ENCODE measurements at regions not wholly inside any gene's neighbourhood (a gene's known extent, or its start where the extent isn't known, plus 50 kb on each side); places are given as distances from the start of the nearest gene placed in this dataset.
"Not testable (repeated sequence)": the region's sequence is repeated elsewhere in the genome, so short reads cannot be mapped to it uniquely, and the experiment has no call there.

- H3K9me3 ChIP-seq (ENCODE audit: control insufficient read depth, low read length): no peaks in the 10 kb centered on the region
- H3K27ac ChIP-seq: no peak overlapping the region
- no peaks in the 10 kb centered on the region for H3K4me1 ChIP-seq
- H3K27me3 ChIP-seq (ENCODE audit: control insufficient read depth, insufficient read depth, low read length): no peaks in the 10 kb centered on the region
- no peak for TF ChIP-seq CTCF (IDR thresholded peaks at IDR 0.05)
- H2AFZ ChIP-seq: peak overlapping the region; percentile 26
- no peaks in the 10 kb centered on the region for H3K36me3 ChIP-seq (ENCODE audit: control insufficient read depth, insufficient read depth, low read length)
- H3K9ac ChIP-seq: no peak overlapping the region
- no peak overlapping the region for H3K4me2 ChIP-seq (ENCODE audit: low read length)
- H3K79me2 ChIP-seq: no peaks in the 10 kb centered on the region
- H3K4me3 ChIP-seq (ENCODE audit: low read depth, low read length): no peak overlapping the region
Measured at GRCh38 chr14:44847526-44848309, 114.0 kb downstream of the KLHL28 start.

- Histone ChIP-seq H3K4me1 (no peaks in the 10 kb centered on the region), H3K27ac (no peak overlapping the region), H3K27me3 (ENCODE audit: control insufficient read depth, insufficient read depth, low read length) (no peaks in the 10 kb centered on the region), H3K36me3 (ENCODE audit: control insufficient read depth, insufficient read depth, low read length) (no peaks in the 10 kb centered on the region), H2AFZ (peak overlapping the region; percentile 16), H3K9me3 (ENCODE audit: control insufficient read depth, low read length) (no peaks in the 10 kb centered on the region), H3K79me2 (no peaks in the 10 kb centered on the region), H3K4me3 (ENCODE audit: low read depth, low read length) (peak overlapping the region; percentile 25), H3K9ac (no peak overlapping the region), H3K4me2 (ENCODE audit: low read length) (peak overlapping the region; percentile 55)
- TF ChIP-seq CTCF (IDR thresholded peaks at IDR 0.05): peak; percentile 69
Measured at GRCh38 chr14:44846232-44846824, 115.4 kb downstream of the KLHL28 start.

GRCh38 chr14:44835928-44836327 lies 125.8 kb downstream of the KLHL28 start:
- not testable (repeated sequence) for H3K9ac ChIP-seq; H2AFZ ChIP-seq; H3K4me1 ChIP-seq; H3K4me2 ChIP-seq (ENCODE audit: low read length); H3K4me3 ChIP-seq (ENCODE audit: low read depth, low read length); H3K79me2 ChIP-seq; H3K27me3 ChIP-seq (ENCODE audit: control insufficient read depth, insufficient read depth, low read length); H3K9me3 ChIP-seq (ENCODE audit: control insufficient read depth, low read length); H3K27ac ChIP-seq; H3K36me3 ChIP-seq (ENCODE audit: control insufficient read depth, insufficient read depth, low read length)

GRCh38 chr14:44833376-44834060 lies 128.2 kb downstream of the KLHL28 start:
- H3K36me3 ChIP-seq (ENCODE audit: control insufficient read depth, insufficient read depth, low read length): no peaks in the 10 kb centered on the region
- no peaks in the 10 kb centered on the region for H3K27me3 ChIP-seq (ENCODE audit: control insufficient read depth, insufficient read depth, low read length)
- H3K9me3 ChIP-seq (ENCODE audit: control insufficient read depth, low read length): no peaks in the 10 kb centered on the region
- no peak overlapping the region for H3K4me3 ChIP-seq (ENCODE audit: low read depth, low read length)
- H3K79me2 ChIP-seq: no peaks in the 10 kb centered on the region
- no peak overlapping the region for H3K9ac ChIP-seq
- no peak overlapping the region for H2AFZ ChIP-seq
- no peak for TF ChIP-seq CTCF (IDR thresholded peaks at IDR 0.05)
- H3K27ac ChIP-seq: no peak overlapping the region
- no peaks in the 10 kb centered on the region for H3K4me1 ChIP-seq
- no peak overlapping the region for H3K4me2 ChIP-seq (ENCODE audit: low read length)

GRCh38 chr14:44830371-44830770 lies 131.4 kb downstream of the KLHL28 start:
- H3K4me1 ChIP-seq: no peaks in the 10 kb centered on the region
- no peak overlapping the region for H3K4me2 ChIP-seq (ENCODE audit: low read length)
- H3K27me3 ChIP-seq (ENCODE audit: control insufficient read depth, insufficient read depth, low read length): no peaks in the 10 kb centered on the region
- no peaks in the 10 kb centered on the region for H3K36me3 ChIP-seq (ENCODE audit: control insufficient read depth, insufficient read depth, low read length)
- no peak overlapping the region for H2AFZ ChIP-seq
- H3K4me3 ChIP-seq (ENCODE audit: low read depth, low read length): no peak overlapping the region
- no peaks in the 10 kb centered on the region for H3K79me2 ChIP-seq
- H3K27ac ChIP-seq: no peak overlapping the region
- no peak overlapping the region for H3K9ac ChIP-seq
- H3K9me3 ChIP-seq (ENCODE audit: control insufficient read depth, low read length): no peaks in the 10 kb centered on the region
- no peak for TF ChIP-seq CTCF (IDR thresholded peaks at IDR 0.05)
